Peyer's patch (tissue), 4 donors: ENCODE measurements at regions not wholly inside any gene's neighbourhood (a gene's known extent, or its start where the extent isn't known, plus 50 kb on each side); places are given as distances from the start of the nearest gene placed in this dataset.
"Not testable (repeated sequence)": the region's sequence is repeated elsewhere in the genome, so short reads cannot be mapped to it uniquely, and the experiment has no call there.

Source experiments
- DNase-seq, 3 donors: peaks; one replicate each; pipeline ENCODE4 v3.0.0-alpha.2; 2017 to 2019
- H3K27ac ChIP-seq, 4 donors: fragments of 200-600 bp; sonication (generic); one replicate each; pipeline ENCODE4 v1.5.1; 2016 to 2019
- H3K27me3 ChIP-seq, 2 donors: fragments of 200-600 bp; sonication (generic); one replicate each; pipeline ENCODE4 v1.5.1; 2019
- H3K36me3 ChIP-seq, 3 donors: fragments of 200-600 bp; sonication (generic); one replicate each; pipeline ENCODE4 v1.5.1; 2016 to 2019
- H3K4me1 ChIP-seq, 4 donors: fragments of 200-600 bp; sonication (generic); one replicate each; pipeline ENCODE4 v1.5.1; 2016 to 2019
- H3K4me3 ChIP-seq, 4 donors: fragments of 200-600 bp; sonication (generic); 1 replicate in 3 of 4; 2 replicates in 1 of 4; pipeline ENCODE4 v1.5.1; 2016 to 2019; ENCODE audit warnings: mild to moderate bottlenecking in 1 of 4
- H3K9me3 ChIP-seq, 4 donors: fragments of 200-600 bp; sonication (generic); one replicate each; pipeline ENCODE4 v1.5.1; 2016 to 2019; ENCODE audit warnings: mild to moderate bottlenecking in 1 of 4
- CTCF ChIP-seq, 6 experiments: fragments of 450-650 bp in 4 of 6; fragments of 200-600 bp in 2 of 6; sonication (generic) in 1 of 6; IDR thresholded peaks; one replicate each; pipeline ENCODE4 v1.5.1; 2017 to 2019; ENCODE audit warnings: antibody characterized with exemption in 6 of 6, mild to moderate bottlenecking in 3 of 6, moderate library complexity in 1 of 6
- POLR2A ChIP-seq, 2 donors: fragments of 450-650 bp; IDR thresholded peaks; one replicate each; pipeline ENCODE4 v1.5.1; 2017; ENCODE audit warnings: antibody characterized with exemption in 2 of 2, mild to moderate bottlenecking in 2 of 2, moderate library complexity in 2 of 2

GRCh38 chr3:137335478-137335877 lies 377.7 kb downstream of the IL20RB start:
- DNase-seq = no peak
- H3K36me3 ChIP-seq = no peaks in the 10 kb centered on the region
- TF ChIP-seq POLR2A (IDR thresholded peaks at IDR 0.05) (no peak), CTCF (IDR thresholded peaks at IDR 0.05) (no peak)
- no peaks in the 10 kb centered on the region for H3K4me1 ChIP-seq
- no peak overlapping the region for H3K27ac ChIP-seq
- H3K9me3 ChIP-seq = peaks cover 0 to 6% (median 0%) of the 10 kb centered on the region in 4 donors
- no peaks in the 10 kb centered on the region for H3K27me3 ChIP-seq
- no peak overlapping the region for H3K4me3 ChIP-seq

- H3K27me3 ChIP-seq, H3K36me3 ChIP-seq, H3K4me1 ChIP-seq, H3K9me3 ChIP-seq, H3K27ac ChIP-seq, H3K4me3 ChIP-seq, DNase-seq: not testable (repeated sequence)
Measured at GRCh38 chr3:137338400-137338799, 380.6 kb downstream of the IL20RB start.

DNA sequence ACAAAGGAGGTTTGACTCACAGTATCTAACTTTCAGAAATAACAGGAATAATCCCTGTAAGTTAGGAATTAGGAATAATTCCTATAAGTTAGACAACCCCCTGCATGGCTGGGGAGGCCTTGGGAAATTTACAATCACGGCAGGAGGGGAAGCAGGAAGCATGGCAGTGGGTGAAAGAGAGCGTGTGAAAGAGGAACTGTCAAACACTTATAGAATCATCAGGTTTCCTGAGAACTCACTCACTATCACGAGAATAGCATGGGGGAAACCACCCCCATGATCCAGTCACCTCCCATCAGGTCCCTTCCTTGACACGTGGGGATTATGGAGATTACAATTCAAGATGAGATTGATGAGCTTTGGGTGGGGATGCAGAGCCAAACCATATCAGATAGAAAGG lies 385.5 kb downstream of the IL20RB start:
- Histone ChIP-seq H3K4me3 (no peak overlapping the region), H3K27me3 (no peaks in the 10 kb centered on the region), H3K27ac (no peak overlapping the region), H3K9me3 (peaks cover 0 to 6% (median 0%) of the 10 kb centered on the region in 4 donors), H3K4me1 (no peaks in the 10 kb centered on the region), H3K36me3 (no peaks in the 10 kb centered on the region)
- DNase-seq = no peak
- TF ChIP-seq POLR2A (IDR thresholded peaks at IDR 0.05) = no peak
- no peak for TF ChIP-seq CTCF (IDR thresholded peaks at IDR 0.05)

GRCh38 chr3:137347132-137347531 lies 389.3 kb downstream of the IL20RB start:
- TF ChIP-seq POLR2A (IDR thresholded peaks at IDR 0.05) (no peak), CTCF (IDR thresholded peaks at IDR 0.05) (no peak)
- Histone ChIP-seq H3K36me3 (no peaks in the 10 kb centered on the region), H3K4me1 (no peaks in the 10 kb centered on the region), H3K4me3 (no peak overlapping the region), H3K27ac (no peak overlapping the region), H3K9me3 (no peaks in the 10 kb centered on the region), H3K27me3 (no peaks in the 10 kb centered on the region)
- no peak for DNase-seq

GRCh38 chr3:137347817-137348368 lies 390.1 kb downstream of the IL20RB start:
- no peak for DNase-seq
- H3K9me3 ChIP-seq = no peaks in the 10 kb centered on the region
- H3K27ac ChIP-seq = no peak overlapping the region
- H3K36me3 ChIP-seq = no peaks in the 10 kb centered on the region
- no peaks in the 10 kb centered on the region for H3K4me1 ChIP-seq
- H3K4me3 ChIP-seq = no peak overlapping the region
- no peak for TF ChIP-seq POLR2A (IDR thresholded peaks at IDR 0.05)
- H3K27me3 ChIP-seq = no peaks in the 10 kb centered on the region

GRCh38 chr3:137348936-137349335 lies 391.2 kb downstream of the IL20RB start:
- Histone ChIP-seq H3K27me3 (no peaks in the 10 kb centered on the region), H3K36me3 (no peaks in the 10 kb centered on the region), H3K4me3 (no peak overlapping the region), H3K9me3 (no peaks in the 10 kb centered on the region), H3K4me1 (no peaks in the 10 kb centered on the region), H3K27ac (no peak overlapping the region)
- DNase-seq = no peak
- TF ChIP-seq CTCF (IDR thresholded peaks at IDR 0.05) (no peak), POLR2A (IDR thresholded peaks at IDR 0.05) (no peak)
